ENCODE measurements at regions not wholly inside any gene's neighbourhood (a gene's known extent, or its start where the extent isn't known, plus 50 kb on each side); places are given as distances from the start of the nearest gene placed in this dataset.

DNA sequence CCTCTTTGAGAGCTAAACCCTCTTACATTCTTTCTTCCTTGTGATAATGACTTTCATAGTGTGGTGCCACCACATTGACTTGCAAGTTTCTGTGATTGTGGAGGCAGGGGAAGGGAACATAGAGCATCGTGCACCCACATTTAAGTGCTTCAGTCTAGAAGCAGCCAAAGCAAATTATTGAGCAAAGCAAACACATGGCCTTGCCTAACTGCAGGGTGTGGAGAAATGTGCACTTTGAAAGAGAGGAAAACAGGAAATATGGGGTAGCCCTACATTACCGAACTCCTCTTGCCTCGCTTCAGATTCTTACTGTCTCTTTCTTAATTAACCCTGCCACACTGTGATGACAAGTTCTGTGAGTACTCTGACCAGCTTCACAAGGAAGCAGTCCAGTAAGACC lies 814.6 kb downstream of the SLC4A3 start:
- H3K27ac ChIP-seq (ENCODE audit: low read length) = no peak overlapping the region
- no peak overlapping the region for H3K9ac ChIP-seq (ENCODE audit: low read depth, low read length)
- no peaks in the 10 kb centered on the region for H3K36me3 ChIP-seq (ENCODE audit: insufficient read depth, low read depth, low read length)
- no peaks in the 10 kb centered on the region for H3K9me3 ChIP-seq (ENCODE audit: insufficient read depth, low read depth, low read length)
- H3K4me1 ChIP-seq (ENCODE audit: insufficient read depth, low read length) = 0 out of 2 replicates have a peak, but pooled peaks cover 5% of the 10 kb centered on the region
- H3K4me3 ChIP-seq (ENCODE audit: low read length) = no peak overlapping the region
- H3K27me3 ChIP-seq (ENCODE audit: insufficient read depth, low read length) = no peaks in the 10 kb centered on the region

- Histone ChIP-seq H3K9me3 (ENCODE audit: insufficient read depth, low read depth, low read length) (no peaks in the 10 kb centered on the region; the same call in 1 of the 2 replicates), H3K4me1 (ENCODE audit: insufficient read depth, low read length) (0 out of 2 replicates have a peak, but pooled peaks cover 5% of the 10 kb centered on the region), H3K27ac (ENCODE audit: low read length) (no peak overlapping the region), H3K36me3 (ENCODE audit: insufficient read depth, low read depth, low read length) (no peaks in the 10 kb centered on the region), H3K4me3 (ENCODE audit: low read length) (no peak overlapping the region), H3K27me3 (ENCODE audit: insufficient read depth, low read length) (no peaks in the 10 kb centered on the region), H3K9ac (ENCODE audit: low read depth, low read length) (no peak overlapping the region)
These were observed 818.1 kb downstream of the SLC4A3 start for GRCh38 chr2:220445429-220446105.

- Histone ChIP-seq H3K4me3 (ENCODE audit: low read length) (no peak overlapping the region), H3K4me1 (ENCODE audit: insufficient read depth, low read length) (0 out of 2 replicates have a peak, but pooled peaks cover 5% of the 10 kb centered on the region), H3K27ac (ENCODE audit: low read length) (no peak overlapping the region), H3K36me3 (ENCODE audit: insufficient read depth, low read depth, low read length) (no peaks in the 10 kb centered on the region), H3K27me3 (ENCODE audit: insufficient read depth, low read length) (no peaks in the 10 kb centered on the region), H3K9ac (ENCODE audit: low read depth, low read length) (no peak overlapping the region), H3K9me3 (ENCODE audit: insufficient read depth, low read depth, low read length) (no peaks in the 10 kb centered on the region; the same call in 1 of the 2 replicates)
These were observed 818.8 kb downstream of the SLC4A3 start for GRCh38 chr2:220446106-220446712.

- no peaks in the 10 kb centered on the region for H3K27me3 ChIP-seq (ENCODE audit: insufficient read depth, low read length)
- H3K27ac ChIP-seq (ENCODE audit: low read length) = no peak overlapping the region
- no peak overlapping the region for H3K9ac ChIP-seq (ENCODE audit: low read depth, low read length)
- no peak overlapping the region for H3K4me3 ChIP-seq (ENCODE audit: low read length)
- no peaks in the 10 kb centered on the region for H3K36me3 ChIP-seq (ENCODE audit: insufficient read depth, low read depth, low read length)
- no peaks in the 10 kb centered on the region; the same call in 1 of the 2 replicates for H3K9me3 ChIP-seq (ENCODE audit: insufficient read depth, low read depth, low read length)
- no peaks in the 10 kb centered on the region for H3K4me1 ChIP-seq (ENCODE audit: insufficient read depth, low read length)
These were observed 823.4 kb downstream of the SLC4A3 start for GRCh38 chr2:220450846-220451245.

GRCh38 chr2:220451438-220451837 lies 824.0 kb downstream of the SLC4A3 start:
- H3K36me3 ChIP-seq (ENCODE audit: insufficient read depth, low read depth, low read length) = no peaks in the 10 kb centered on the region
- H3K4me1 ChIP-seq (ENCODE audit: insufficient read depth, low read length) = no peaks in the 10 kb centered on the region
- no peak overlapping the region for H3K9ac ChIP-seq (ENCODE audit: low read depth, low read length)
- no peak overlapping the region for H3K4me3 ChIP-seq (ENCODE audit: low read length)
- no peaks in the 10 kb centered on the region; the same call in 1 of the 2 replicates for H3K9me3 ChIP-seq (ENCODE audit: insufficient read depth, low read depth, low read length)
- no peak overlapping the region for H3K27ac ChIP-seq (ENCODE audit: low read length)
- no peaks in the 10 kb centered on the region for H3K27me3 ChIP-seq (ENCODE audit: insufficient read depth, low read length)

GRCh38 chr2:220452561-220452960 lies 825.1 kb downstream of the SLC4A3 start:
- no peaks in the 10 kb centered on the region; the same call in 1 of the 2 replicates for H3K9me3 ChIP-seq (ENCODE audit: insufficient read depth, low read depth, low read length)
- H3K36me3 ChIP-seq (ENCODE audit: insufficient read depth, low read depth, low read length) = no peaks in the 10 kb centered on the region
- H3K4me1 ChIP-seq (ENCODE audit: insufficient read depth, low read length) = no peaks in the 10 kb centered on the region
- H3K4me3 ChIP-seq (ENCODE audit: low read length) = no peak overlapping the region
- H3K27me3 ChIP-seq (ENCODE audit: insufficient read depth, low read length) = no peaks in the 10 kb centered on the region
- H3K9ac ChIP-seq (ENCODE audit: low read depth, low read length) = no peak overlapping the region
- H3K27ac ChIP-seq (ENCODE audit: low read length) = no peak overlapping the region

DNA sequence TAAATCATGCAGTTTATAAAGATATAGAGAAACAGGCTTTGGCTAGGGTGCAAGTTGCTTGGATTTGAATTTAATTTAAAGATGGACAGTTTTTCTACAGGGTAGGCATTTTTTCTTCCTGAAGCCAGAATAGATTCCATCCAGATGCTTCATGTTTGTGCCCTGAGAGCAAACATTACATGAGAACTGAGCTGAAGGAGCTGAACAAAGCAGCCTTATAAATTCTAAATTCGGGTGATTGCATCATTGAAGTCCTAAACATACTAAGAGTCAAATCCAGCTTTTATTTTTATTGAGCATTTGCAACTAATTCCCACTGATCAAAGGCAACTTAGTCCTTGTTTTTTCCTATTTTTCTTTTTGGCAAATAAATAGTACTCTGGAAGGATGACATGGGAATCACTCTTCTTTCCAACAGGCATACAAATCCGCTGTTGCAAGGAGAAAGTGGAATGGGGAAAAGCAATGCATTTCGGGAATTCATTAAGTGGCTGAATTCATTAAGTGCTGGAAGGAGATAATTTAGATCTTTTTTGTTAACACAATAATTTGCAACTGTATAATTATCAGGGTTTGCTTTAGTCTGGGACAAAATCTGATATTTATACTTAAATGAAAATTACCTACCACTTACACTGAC lies 828.0 kb downstream of the SLC4A3 start:
- H3K4me3 ChIP-seq (ENCODE audit: low read length) = no peak overlapping the region
- no peak overlapping the region for H3K27ac ChIP-seq (ENCODE audit: low read length)
- H3K4me1 ChIP-seq (ENCODE audit: insufficient read depth, low read length) = no peaks in the 10 kb centered on the region
- no peaks in the 10 kb centered on the region for H3K27me3 ChIP-seq (ENCODE audit: insufficient read depth, low read length)
- no peaks in the 10 kb centered on the region for H3K9me3 ChIP-seq (ENCODE audit: insufficient read depth, low read depth, low read length)
- H3K36me3 ChIP-seq (ENCODE audit: insufficient read depth, low read depth, low read length) = no peaks in the 10 kb centered on the region
- no peak overlapping the region for H3K9ac ChIP-seq (ENCODE audit: low read depth, low read length)

DNA sequence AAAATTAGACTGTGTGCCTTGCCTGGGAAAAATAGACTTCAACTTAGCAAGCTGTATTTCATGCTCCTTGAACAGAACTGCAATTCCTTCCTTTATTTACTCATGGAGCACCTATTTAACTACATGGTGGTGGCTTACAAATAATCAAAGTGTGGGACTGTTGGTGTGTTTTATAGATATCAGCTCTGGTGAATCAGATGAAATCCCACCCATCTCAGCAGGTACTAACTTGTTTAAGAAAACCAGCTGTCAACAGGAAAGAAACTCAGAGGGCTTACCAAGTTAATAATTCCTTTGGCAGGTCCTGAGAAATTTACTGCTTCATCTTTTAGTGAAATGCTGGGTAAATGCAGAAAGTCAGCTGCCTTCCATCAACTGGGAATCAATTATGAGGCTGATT lies 830.6 kb downstream of the SLC4A3 start:
- no peak overlapping the region for H3K9ac ChIP-seq (ENCODE audit: low read depth, low read length)
- no peak overlapping the region for H3K27ac ChIP-seq (ENCODE audit: low read length)
- H3K27me3 ChIP-seq (ENCODE audit: insufficient read depth, low read length) = no peaks in the 10 kb centered on the region
- no peak overlapping the region for H3K4me3 ChIP-seq (ENCODE audit: low read length)
- no peaks in the 10 kb centered on the region for H3K4me1 ChIP-seq (ENCODE audit: insufficient read depth, low read length)
- no peaks in the 10 kb centered on the region for H3K36me3 ChIP-seq (ENCODE audit: insufficient read depth, low read depth, low read length)
- H3K9me3 ChIP-seq (ENCODE audit: insufficient read depth, low read depth, low read length) = no peaks in the 10 kb centered on the region

GRCh38 chr2:220460257-220460985 lies 833.0 kb downstream of the SLC4A3 start:
- H3K36me3 ChIP-seq (ENCODE audit: insufficient read depth, low read depth, low read length) = no peaks in the 10 kb centered on the region
- no peaks in the 10 kb centered on the region for H3K4me1 ChIP-seq (ENCODE audit: insufficient read depth, low read length)
- H3K27me3 ChIP-seq (ENCODE audit: insufficient read depth, low read length) = no peaks in the 10 kb centered on the region
- H3K9me3 ChIP-seq (ENCODE audit: insufficient read depth, low read depth, low read length) = no peaks in the 10 kb centered on the region
- no peak overlapping the region for H3K27ac ChIP-seq (ENCODE audit: low read length)
- no peak overlapping the region for H3K4me3 ChIP-seq (ENCODE audit: low read length)
- H3K9ac ChIP-seq (ENCODE audit: low read depth, low read length) = no peak overlapping the region

GRCh38 chr2:220463876-220464275 lies 836.4 kb downstream of the SLC4A3 start:
- H3K27me3 ChIP-seq (ENCODE audit: insufficient read depth, low read length) = no peaks in the 10 kb centered on the region
- H3K36me3 ChIP-seq (ENCODE audit: insufficient read depth, low read depth, low read length) = no peaks in the 10 kb centered on the region
- H3K4me1 ChIP-seq (ENCODE audit: insufficient read depth, low read length) = no peaks in the 10 kb centered on the region
- no peak overlapping the region for H3K4me3 ChIP-seq (ENCODE audit: low read length)
- H3K9me3 ChIP-seq (ENCODE audit: insufficient read depth, low read depth, low read length) = no peaks in the 10 kb centered on the region
- no peak overlapping the region for H3K9ac ChIP-seq (ENCODE audit: low read depth, low read length)
- no peak overlapping the region for H3K27ac ChIP-seq (ENCODE audit: low read length)

DNA sequence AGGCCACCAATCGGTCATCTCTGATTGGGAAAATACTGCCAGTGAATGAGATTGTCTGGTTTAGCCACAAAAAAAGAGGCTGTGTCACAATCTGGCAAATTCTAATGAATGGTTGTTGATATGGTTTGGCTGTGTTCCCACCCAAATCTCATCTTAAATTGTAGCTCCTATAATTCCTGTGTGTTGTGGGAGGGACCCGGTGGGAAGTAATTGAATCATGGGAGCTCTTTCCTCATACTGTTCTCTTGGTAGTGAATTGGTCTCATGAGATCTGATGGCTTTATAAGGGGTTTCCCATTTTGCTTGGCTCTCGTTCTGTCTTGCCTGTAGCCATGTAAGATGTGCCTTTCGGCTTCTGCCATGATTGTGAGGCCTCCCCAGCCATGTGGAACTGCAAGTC lies 838.3 kb downstream of the SLC4A3 start:
- no peak overlapping the region for H3K27ac ChIP-seq (ENCODE audit: low read length)
- H3K27me3 ChIP-seq (ENCODE audit: insufficient read depth, low read length) = no peaks in the 10 kb centered on the region
- H3K4me3 ChIP-seq (ENCODE audit: low read length) = no peak overlapping the region
- no peaks in the 10 kb centered on the region for H3K9me3 ChIP-seq (ENCODE audit: insufficient read depth, low read depth, low read length)
- no peaks in the 10 kb centered on the region for H3K4me1 ChIP-seq (ENCODE audit: insufficient read depth, low read length)
- H3K36me3 ChIP-seq (ENCODE audit: insufficient read depth, low read depth, low read length) = no peaks in the 10 kb centered on the region
- no peak overlapping the region for H3K9ac ChIP-seq (ENCODE audit: low read depth, low read length)
